Adrenal gland (tissue), 9 donors: ENCODE measurements at regions not wholly inside any gene's neighbourhood (a gene's known extent, or its start where the extent isn't known, plus 50 kb on each side); places are given as distances from the start of the nearest gene placed in this dataset.

ENCODE experiments used
- DNase-seq, 7 donors: peaks; one replicate each; pipeline ENCODE4 v3.0.0-alpha.2; 2019 to 2020
- H3K27ac ChIP-seq, 5 donors: fragments of 200-600 bp; sonication (generic) in 4 of 5; 1 replicate in 3 of 5; 2 replicates in 2 of 5; pipeline versions ENCODE4 v1.5.1 to v1.8.0; 2016 to 2020; ENCODE audit warnings: mild to moderate bottlenecking in 1 of 5
- H3K27me3 ChIP-seq: fragments of 200-600 bp; 2 replicates; pipeline ENCODE4 v1.8.0; 2021
- H3K36me3 ChIP-seq, 2 donors: fragments of 200-600 bp; replicated peaks in 1 of 2; 1 replicate in 1 of 2; 2 replicates in 1 of 2; pipeline versions ENCODE4 v1.5.1 to v1.8.0; 2018 to 2022
- H3K4me1 ChIP-seq, 2 donors: fragments of 200-600 bp; replicated peaks in 1 of 2; 1 replicate in 1 of 2; 2 replicates in 1 of 2; pipeline versions ENCODE4 v1.5.1 to v1.8.0; 2018 to 2021
- H3K4me3 ChIP-seq, 4 donors: fragments of 200-600 bp; sonication (generic) in 3 of 4; one replicate each; pipeline ENCODE4 v1.5.1; 2016 to 2018
- H3K9me3 ChIP-seq, 3 donors: fragments of 200-600 bp; sonication (generic) in 1 of 3; replicated peaks in 1 of 3; 1 replicate in 2 of 3; 2 replicates in 1 of 3; pipeline versions ENCODE4 v1.5.1 to v1.8.0; 2016 to 2021
- CTCF ChIP-seq, 6 experiments: fragments of 450-650 bp in 4 of 6; fragments of 200-600 bp in 2 of 6; sonication (generic) in 1 of 6; IDR thresholded peaks; 1 replicate in 5 of 6; 2 replicates in 1 of 6; pipeline versions ENCODE4 v1.5.1 to v1.8.0; 2016 to 2021; ENCODE audit warnings: antibody characterized with exemption in 6 of 6, mild to moderate bottlenecking in 2 of 6, moderate library complexity in 1 of 6
- POLR2A ChIP-seq, 2 donors: fragments of 450-650 bp; IDR thresholded peaks; one replicate each; pipeline ENCODE4 v1.6.1; 2017; ENCODE audit warnings: antibody characterized with exemption in 2 of 2, mild to moderate bottlenecking in 2 of 2, moderate library complexity in 1 of 2
- WGBS, 4 donors: extraction: QIAGEN DNeasy Blood & Tissue Kit in 2 of 4; methylation state at CpG; one replicate each; pipeline versions ENCODE4 v1.1.5 to v1.1.7; 2013 to 2017; 5-methylcytosine and 5-hydroxymethylcytosine counted together
- intact Hi-C, 2 donors: fragments of 100-400 bp; cut with DNase I; formaldehyde crosslinking; loops; one replicate each; pipeline versions ENCODE4 v1.14.1 to v1.15.0; 2022 to 2023
- donor health status: healthy with polysubstance abuse.
- donor health status: Bipolar disorder and iron deficiency.
- donor health status: DM: yes; HTN: yes; CAD: no.
- donor health status: DM: no; HTN: no; CAD: no.
- donor health status: DM: no; HTN: no; CAD: no.

GRCh38 chr10:120308589-120308988, 148.4 kb upstream of the PLPP4 start:
- WGBS, 4 donors = 65 to 69% (median 66%) methylated on average over 3 of the region's 3 CpGs
- intact Hi-C loops = no loop called here

GRCh38 chr10:120313715-120314114, 143.3 kb upstream of the PLPP4 start:
- no peak for TF ChIP-seq CTCF (IDR thresholded peaks at IDR 0.05)
- no peak for TF ChIP-seq POLR2A (IDR thresholded peaks at IDR 0.05)
- no peaks in the 10 kb centered on the region for H3K4me1 ChIP-seq
- H3K36me3 ChIP-seq = no peaks in the 10 kb centered on the region
- no peak overlapping the region for H3K27ac ChIP-seq
- intact Hi-C loops = no loop called here
- H3K4me3 ChIP-seq = no peak overlapping the region
- 69 to 86% (median 77%) methylated on average over 2 of the region's 2 CpGs for WGBS, 4 donors
- H3K27me3 ChIP-seq = no peaks in the 10 kb centered on the region
- DNase-seq = no peak
- no peaks in the 10 kb centered on the region for H3K9me3 ChIP-seq

More at GRCh38 chr10:120308589-120308988, 148.4 kb upstream of the PLPP4 start:
- Histone ChIP-seq H3K9me3 (peaks cover 0 to 4% (median 0%) of the 10 kb centered on the region in 3 donors), H3K27ac (no peak overlapping the region), H3K4me1 (no peaks in the 10 kb centered on the region), H3K27me3 (peaks cover 16% of the 10 kb centered on the region), H3K4me3 (no peak overlapping the region), H3K36me3 (no peaks in the 10 kb centered on the region)
- no peak for DNase-seq
- TF ChIP-seq CTCF (IDR thresholded peaks at IDR 0.05) = no peak
- TF ChIP-seq POLR2A (IDR thresholded peaks at IDR 0.05) = no peak

GRCh38 chr10:120314442-120314841, 142.6 kb upstream of the PLPP4 start:
- no peaks in the 10 kb centered on the region for H3K27me3 ChIP-seq
- H3K9me3 ChIP-seq = no peaks in the 10 kb centered on the region
- WGBS, 4 donors = 32 to 67% (median 42%) methylated on average over 1 of the region's 1 CpG
- TF ChIP-seq POLR2A (IDR thresholded peaks at IDR 0.05) (no peak), CTCF (IDR thresholded peaks at IDR 0.05) (no peak)
- no peaks in the 10 kb centered on the region for H3K36me3 ChIP-seq
- DNase-seq = no peak
- H3K27ac ChIP-seq = no peak overlapping the region
- intact Hi-C loops = no loop called here
- H3K4me1 ChIP-seq = no peaks in the 10 kb centered on the region
- H3K4me3 ChIP-seq = no peak overlapping the region

- WGBS, 4 donors = 78 to 90% (median 82%) methylated on average over 3 of the region's 3 CpGs
- intact Hi-C loops = no loop called here
- H3K4me3 ChIP-seq = no peak overlapping the region
- H3K4me1 ChIP-seq = no peaks in the 10 kb centered on the region
- TF ChIP-seq POLR2A (IDR thresholded peaks at IDR 0.05) (no peak), CTCF (IDR thresholded peaks at IDR 0.05) (no peak)
- H3K27ac ChIP-seq = no peak overlapping the region
- DNase-seq = no peak
- no peaks in the 10 kb centered on the region for H3K36me3 ChIP-seq
- H3K27me3 ChIP-seq = no peaks in the 10 kb centered on the region
- H3K9me3 ChIP-seq = no peaks in the 10 kb centered on the region
Measured at GRCh38 chr10:120318862-120319261, 138.2 kb upstream of the PLPP4 start.
